ENCODE measurements at regions not wholly inside any gene's neighbourhood (a gene's known extent, or its start where the extent isn't known, plus 50 kb on each side); places are given as distances from the start of the nearest gene placed in this dataset.

DNA sequence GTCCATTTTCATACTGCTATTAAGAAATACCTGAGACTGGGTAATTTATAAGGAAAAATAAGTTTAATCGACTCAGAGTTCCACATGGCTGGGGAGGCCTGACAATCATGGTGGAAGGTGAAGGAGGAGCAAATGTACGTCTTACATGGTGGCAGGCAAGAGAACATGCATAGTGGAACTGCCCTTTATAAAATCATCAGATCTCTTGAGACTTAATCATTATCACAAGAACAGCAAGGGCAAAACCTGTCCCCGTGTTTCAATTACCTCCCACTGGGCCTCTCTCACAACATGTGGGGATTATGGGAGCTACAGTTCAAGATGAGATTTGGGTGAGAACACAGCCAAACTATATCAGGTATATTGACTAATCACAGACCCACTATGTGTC is 370.2 kb upstream of the USP24 start:
- TF ChIP-seq POLR2A (IDR thresholded peaks at IDR 0.05; ENCODE audit: insufficient read depth in 1 of 2, low read depth in 2 of 2, low read length in 2 of 2) (no peak), RFX5 (IDR thresholded peaks at IDR 0.05; ENCODE audit: low read depth, low read length) (no peak), ZNF124 (CRISPR knock-in tag; IDR thresholded peaks at IDR 0.05) (no peak), YY1 (IDR thresholded peaks at IDR 0.05; ENCODE audit: insufficient read depth, insufficient replicate concordance, low read depth, low read length) (no peak)
- TF ChIP-seq, protein P1, sequence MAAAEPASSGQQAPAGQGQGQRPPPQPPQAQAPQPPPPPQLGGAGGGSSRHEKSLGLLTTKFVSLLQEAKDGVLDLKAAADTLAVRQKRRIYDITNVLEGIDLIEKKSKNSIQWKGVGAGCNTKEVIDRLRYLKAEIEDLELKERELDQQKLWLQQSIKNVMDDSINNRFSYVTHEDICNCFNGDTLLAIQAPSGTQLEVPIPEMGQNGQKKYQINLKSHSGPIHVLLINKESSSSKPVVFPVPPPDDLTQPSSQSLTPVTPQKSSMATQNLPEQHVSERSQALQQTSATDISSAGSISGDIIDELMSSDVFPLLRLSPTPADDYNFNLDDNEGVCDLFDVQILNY (CRISPR knock-in tag; conservative IDR thresholded peaks at IDR 0.05) = no peak
- TF ChIP-seq, protein P2, sequence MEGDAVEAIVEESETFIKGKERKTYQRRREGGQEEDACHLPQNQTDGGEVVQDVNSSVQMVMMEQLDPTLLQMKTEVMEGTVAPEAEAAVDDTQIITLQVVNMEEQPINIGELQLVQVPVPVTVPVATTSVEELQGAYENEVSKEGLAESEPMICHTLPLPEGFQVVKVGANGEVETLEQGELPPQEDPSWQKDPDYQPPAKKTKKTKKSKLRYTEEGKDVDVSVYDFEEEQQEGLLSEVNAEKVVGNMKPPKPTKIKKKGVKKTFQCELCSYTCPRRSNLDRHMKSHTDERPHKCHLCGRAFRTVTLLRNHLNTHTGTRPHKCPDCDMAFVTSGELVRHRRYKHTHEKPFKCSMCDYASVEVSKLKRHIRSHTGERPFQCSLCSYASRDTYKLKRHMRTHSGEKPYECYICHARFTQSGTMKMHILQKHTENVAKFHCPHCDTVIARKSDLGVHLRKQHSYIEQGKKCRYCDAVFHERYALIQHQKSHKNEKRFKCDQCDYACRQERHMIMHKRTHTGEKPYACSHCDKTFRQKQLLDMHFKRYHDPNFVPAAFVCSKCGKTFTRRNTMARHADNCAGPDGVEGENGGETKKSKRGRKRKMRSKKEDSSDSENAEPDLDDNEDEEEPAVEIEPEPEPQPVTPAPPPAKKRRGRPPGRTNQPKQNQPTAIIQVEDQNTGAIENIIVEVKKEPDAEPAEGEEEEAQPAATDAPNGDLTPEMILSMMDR (CRISPR knock-in tag; IDR thresholded peaks at IDR 0.05) = no peak
